BJ (cell line): ENCODE measurements at regions not wholly inside any gene's neighbourhood (a gene's known extent, or its start where the extent isn't known, plus 50 kb on each side); places are given as distances from the start of the nearest gene placed in this dataset.

Experiments
- CTCF ChIA-PET: fragments of 350-600 bp; formaldehyde crosslinking; extraction: SDS; loops from one replicate; lab custom pipeline; 2021; ENCODE audit warnings: antibody characterized with exemption, inconsistent platforms; lab: Yijun Ruan, JAX
- POLR2A ChIA-PET: fragments of 300-600 bp; sonication (Branson Sonifier 250); formaldehyde crosslinking; extraction: SDS; loops from one replicate; lab custom pipeline; 2021; ENCODE audit warnings: antibody characterized with exemption; lab: Charles Lee
- DNase-seq: peaks from one replicate; pipeline ENCODE4 v3.0.0-alpha.2; 2011; ENCODE audit warnings: low read depth
- H3K27me3 ChIP-seq: 2 replicates; pipeline ENCODE4 v1.6.0; 2011; ENCODE audit warnings: low read length; ENCODE audit not compliant: control insufficient read depth, insufficient read depth
- H3K36me3 ChIP-seq: 2 replicates; pipeline ENCODE4 v1.5.1; 2011; ENCODE audit warnings: low read length; ENCODE audit not compliant: control insufficient read depth, insufficient read depth
- H3K4me3 ChIP-seq: 2 replicates; pipeline ENCODE4 v1.5.1; 2011; ENCODE audit warnings: low read depth, mild to moderate bottlenecking, control low read depth, low read length
- CTCF ChIP-seq: IDR thresholded peaks from 2 replicates; pipeline ENCODE4 v1.5.1; 2011; ENCODE audit warnings: low read depth, mild to moderate bottlenecking, control low read depth, inconsistent platforms, low read length, moderate library complexity; ENCODE audit not compliant: insufficient read depth

GRCh38 chr3:3714572-3714971 lies 84.7 kb upstream of the LRRN1 start:
- ChIA-PET CTCF (no interaction called here), POLR2A (no interaction called here)
- Histone ChIP-seq H3K27me3 (no peaks in the 10 kb centered on the region), H3K4me3 (no peak overlapping the region), H3K36me3 (no peaks in the 10 kb centered on the region)
- DNase-seq = no peak
- no peak for TF ChIP-seq CTCF

- CTCF ChIA-PET = no interaction called here
- no peak for DNase-seq
- no peak overlapping the region for H3K4me3 ChIP-seq
- POLR2A ChIA-PET = no interaction called here
- H3K36me3 ChIP-seq = no peaks in the 10 kb centered on the region
- H3K27me3 ChIP-seq = no peaks in the 10 kb centered on the region
- TF ChIP-seq CTCF = no peak
Observed at GRCh38 chr3:3712971-3713370, 86.3 kb upstream of the LRRN1 start.

DNA sequence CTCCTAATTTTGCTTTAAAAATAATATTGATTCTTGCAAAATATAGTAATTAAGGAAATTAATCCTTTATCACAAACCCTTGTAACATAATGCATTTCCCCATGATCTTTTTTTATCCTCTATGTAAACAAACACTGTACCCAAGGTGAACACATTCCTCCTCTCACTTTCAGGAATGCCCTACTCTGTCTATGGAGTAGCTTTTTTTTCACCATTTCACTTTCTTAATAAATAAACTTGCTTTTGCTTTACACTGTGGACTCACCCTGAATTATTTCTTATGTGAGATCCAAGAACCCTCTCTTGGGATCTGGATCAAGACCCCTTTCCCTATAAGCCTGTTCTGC lies 90.5 kb upstream of the LRRN1 start:
- H3K36me3 ChIP-seq = no peaks in the 10 kb centered on the region
- TF ChIP-seq CTCF = no peak
- H3K4me3 ChIP-seq = no peak overlapping the region
- H3K27me3 ChIP-seq = no peaks in the 10 kb centered on the region
- DNase-seq = no peak
- ChIA-PET POLR2A (no interaction called here), CTCF (no interaction called here)

GRCh38 chr3:3707858-3708768 lies 91.1 kb upstream of the LRRN1 start:
- H3K4me3 ChIP-seq = no peak overlapping the region
- TF ChIP-seq CTCF = no peak
- H3K36me3 ChIP-seq = no peaks in the 10 kb centered on the region
- DNase-seq = no peak
- ChIA-PET CTCF (no interaction called here), POLR2A (no interaction called here)
- H3K27me3 ChIP-seq = no peaks in the 10 kb centered on the region

- ChIA-PET POLR2A (no interaction called here), CTCF (no interaction called here)
- DNase-seq = no peak
- no peak for TF ChIP-seq CTCF
- no peaks in the 10 kb centered on the region for H3K36me3 ChIP-seq
- no peaks in the 10 kb centered on the region for H3K27me3 ChIP-seq
- no peak overlapping the region for H3K4me3 ChIP-seq
Observed at GRCh38 chr3:3705090-3705775, 94.0 kb upstream of the LRRN1 start.
